ENCODE measurements at regions not wholly inside any gene's neighbourhood (a gene's known extent, or its start where the extent isn't known, plus 50 kb on each side); places are given as distances from the start of the nearest gene placed in this dataset.

DNA sequence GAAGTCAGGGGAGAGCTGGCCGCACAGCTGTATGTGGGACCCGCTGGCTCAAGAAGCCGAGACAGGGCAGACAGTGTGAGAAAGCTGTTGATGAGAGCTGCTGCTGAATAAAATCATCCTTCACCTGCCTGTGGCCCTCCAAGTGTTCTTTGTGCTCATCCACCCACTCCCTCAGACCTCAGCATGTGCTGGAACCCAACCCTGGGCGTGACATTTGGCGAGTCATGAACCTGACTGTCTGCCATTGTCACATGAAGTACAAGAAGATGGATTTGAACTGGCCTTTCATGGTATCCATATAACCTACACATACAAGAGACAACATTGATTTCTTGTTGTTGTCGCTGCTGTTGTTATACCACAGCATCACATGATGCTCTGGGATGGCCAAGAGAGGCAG lies 139.7 kb upstream of the PLCXD3 start:
- Histone ChIP-seq H4K20me1 (ENCODE audit: control insufficient read depth, extremely low read depth, insufficient read depth, low read length) (no peaks in the 10 kb centered on the region), H3K36me3 (ENCODE audit: control insufficient read depth in 2 of 2, extremely low read depth in 1 of 2, insufficient read depth in 2 of 2, low read length in 2 of 2) (no peaks in the 10 kb centered on the region), H3K4me1 (ENCODE audit: control insufficient read depth, extremely low read depth, insufficient read depth, low read length) (no peaks in the 10 kb centered on the region), H3K27me3 (ENCODE audit: control insufficient read depth, extremely low read depth, insufficient read depth, low read length) (no peaks in the 10 kb centered on the region), H3K4me3 (ENCODE audit: control insufficient read depth in 2 of 3, extremely low read depth in 1 of 3, insufficient read depth in 2 of 3, low read depth in 1 of 3, low read length in 3 of 3) (no peak overlapping the region), H3K4me2 (ENCODE audit: control insufficient read depth, extremely low read depth, insufficient read depth, low read depth, low read length) (no peak overlapping the region), H3K27ac (ENCODE audit: control insufficient read depth, insufficient read depth, low read length) (no peak overlapping the region), H3K79me2 (ENCODE audit: control insufficient read depth, insufficient read depth, low read length) (no peaks in the 10 kb centered on the region), H3K9me3 (ENCODE audit: control insufficient read depth, low read depth, low read length) (no peaks in the 10 kb centered on the region), H3K9me1 (ENCODE audit: control insufficient read depth, extremely low read depth, insufficient read depth, low read length) (no peaks in the 10 kb centered on the region), H2AFZ (ENCODE audit: control insufficient read depth, low read length) (no peak overlapping the region), H3K9ac (ENCODE audit: control insufficient read depth, extremely low read depth, insufficient read depth, low read length) (no peak overlapping the region)
- DNase-seq (ENCODE audit: low read depth, low spot score) (no peak), FAIRE-seq (no peak)
- TF ChIP-seq, protein P1, sequence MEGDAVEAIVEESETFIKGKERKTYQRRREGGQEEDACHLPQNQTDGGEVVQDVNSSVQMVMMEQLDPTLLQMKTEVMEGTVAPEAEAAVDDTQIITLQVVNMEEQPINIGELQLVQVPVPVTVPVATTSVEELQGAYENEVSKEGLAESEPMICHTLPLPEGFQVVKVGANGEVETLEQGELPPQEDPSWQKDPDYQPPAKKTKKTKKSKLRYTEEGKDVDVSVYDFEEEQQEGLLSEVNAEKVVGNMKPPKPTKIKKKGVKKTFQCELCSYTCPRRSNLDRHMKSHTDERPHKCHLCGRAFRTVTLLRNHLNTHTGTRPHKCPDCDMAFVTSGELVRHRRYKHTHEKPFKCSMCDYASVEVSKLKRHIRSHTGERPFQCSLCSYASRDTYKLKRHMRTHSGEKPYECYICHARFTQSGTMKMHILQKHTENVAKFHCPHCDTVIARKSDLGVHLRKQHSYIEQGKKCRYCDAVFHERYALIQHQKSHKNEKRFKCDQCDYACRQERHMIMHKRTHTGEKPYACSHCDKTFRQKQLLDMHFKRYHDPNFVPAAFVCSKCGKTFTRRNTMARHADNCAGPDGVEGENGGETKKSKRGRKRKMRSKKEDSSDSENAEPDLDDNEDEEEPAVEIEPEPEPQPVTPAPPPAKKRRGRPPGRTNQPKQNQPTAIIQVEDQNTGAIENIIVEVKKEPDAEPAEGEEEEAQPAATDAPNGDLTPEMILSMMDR (optimal IDR thresholded peaks at IDR 0.05 in 1 of 3, IDR thresholded peaks at IDR 0.05 in 1 of 3, conservative IDR thresholded peaks at IDR 0.05 in 1 of 3; ENCODE audit: extremely low read depth in 1 of 3, insufficient read depth in 2 of 3, low read length in 3 of 3) = no peak
- no peak for TF ChIP-seq EZH2 (IDR thresholded peaks at IDR 0.05; ENCODE audit: low read length)
- dilution Hi-C loops (cut with MboI; ENCODE audit: extremely low pct_ligation_motif_present, low sequenced_read_pairs) = no loop called here

DNA sequence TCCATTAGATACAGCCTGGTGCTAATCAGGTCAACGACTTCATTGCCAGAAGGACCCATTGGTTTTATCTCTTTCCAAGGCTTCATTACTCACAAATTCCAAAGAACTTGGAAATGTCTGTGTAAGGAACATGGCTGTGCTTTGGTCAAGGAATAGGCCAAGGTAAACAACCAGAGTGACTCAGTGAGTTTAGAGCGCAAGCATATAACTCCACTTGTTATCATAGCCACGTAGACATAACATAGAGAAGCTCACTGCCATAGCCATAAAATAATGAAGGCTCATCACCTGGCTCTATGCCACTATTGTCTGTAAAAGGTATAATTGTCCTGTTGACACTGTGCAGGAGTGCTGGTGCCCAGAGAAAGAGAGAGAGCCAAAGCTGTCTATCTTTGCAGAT lies 139.3 kb upstream of the PLCXD3 start:
- Histone ChIP-seq H3K9me1 (ENCODE audit: control insufficient read depth, extremely low read depth, insufficient read depth, low read length) (no peaks in the 10 kb centered on the region), H3K36me3 (ENCODE audit: control insufficient read depth in 2 of 2, extremely low read depth in 1 of 2, insufficient read depth in 2 of 2, low read length in 2 of 2) (no peaks in the 10 kb centered on the region), H3K9me3 (ENCODE audit: control insufficient read depth, low read depth, low read length) (no peaks in the 10 kb centered on the region), H3K4me2 (ENCODE audit: control insufficient read depth, extremely low read depth, insufficient read depth, low read depth, low read length) (no peak overlapping the region), H3K27me3 (ENCODE audit: control insufficient read depth, extremely low read depth, insufficient read depth, low read length) (no peaks in the 10 kb centered on the region), H3K9ac (ENCODE audit: control insufficient read depth, extremely low read depth, insufficient read depth, low read length) (no peak overlapping the region), H3K79me2 (ENCODE audit: control insufficient read depth, insufficient read depth, low read length) (no peaks in the 10 kb centered on the region), H3K4me3 (ENCODE audit: control insufficient read depth in 2 of 3, extremely low read depth in 1 of 3, insufficient read depth in 2 of 3, low read depth in 1 of 3, low read length in 3 of 3) (no peak overlapping the region), H2AFZ (ENCODE audit: control insufficient read depth, low read length) (no peak overlapping the region), H3K4me1 (ENCODE audit: control insufficient read depth, extremely low read depth, insufficient read depth, low read length) (no peaks in the 10 kb centered on the region), H4K20me1 (ENCODE audit: control insufficient read depth, extremely low read depth, insufficient read depth, low read length) (no peaks in the 10 kb centered on the region), H3K27ac (ENCODE audit: control insufficient read depth, insufficient read depth, low read length) (no peak overlapping the region)
- FAIRE-seq (no peak), DNase-seq (ENCODE audit: low read depth, low spot score) (no peak)
- TF ChIP-seq, protein P1 (optimal IDR thresholded peaks at IDR 0.05 in 1 of 3, IDR thresholded peaks at IDR 0.05 in 1 of 3, conservative IDR thresholded peaks at IDR 0.05 in 1 of 3; ENCODE audit: extremely low read depth in 1 of 3, insufficient read depth in 2 of 3, low read length in 3 of 3) = no peak
- TF ChIP-seq EZH2 (IDR thresholded peaks at IDR 0.05; ENCODE audit: low read length) = no peak
- dilution Hi-C loops (cut with MboI; ENCODE audit: extremely low pct_ligation_motif_present, low sequenced_read_pairs) = no loop called here
